ENCODE measurements at regions not wholly inside any gene's neighbourhood (a gene's known extent, or its start where the extent isn't known, plus 50 kb on each side); places are given as distances from the start of the nearest gene placed in this dataset.

GRCh38 chr3:6125520-6125919 lies 735.4 kb upstream of the GRM7 start:
- no peak for DNase-seq

GRCh38 chr3:6132684-6133432 lies 728.1 kb upstream of the GRM7 start:
- DNase-seq, result no peak

- no peak for DNase-seq
These were observed 718.2 kb upstream of the GRM7 start for GRCh38 chr3:6142707-6143106.

- DNase-seq, result no peak
These were observed 713.0 kb upstream of the GRM7 start for GRCh38 chr3:6147883-6148282.

- no peak for DNase-seq
These were observed 705.1 kb upstream of the GRM7 start for GRCh38 chr3:6155650-6156338.

- DNase-seq, result no peak
These were observed 695.0 kb upstream of the GRM7 start for GRCh38 chr3:6165951-6166350.

- no peak for DNase-seq
These were observed 692.7 kb upstream of the GRM7 start for GRCh38 chr3:6168256-6168655.

GRCh38 chr3:6172871-6173642 lies 687.9 kb upstream of the GRM7 start:
- DNase-seq, result no peak

- no peak for DNase-seq
These were observed 683.5 kb upstream of the GRM7 start for GRCh38 chr3:6177417-6177816.

- DNase-seq, result no peak
These were observed 681.2 kb upstream of the GRM7 start for GRCh38 chr3:6179761-6180160.

GRCh38 chr3:6180171-6180570 lies 680.7 kb upstream of the GRM7 start:
- DNase-seq, result no peak

- DNase-seq, result no peak
These were observed 678.4 kb upstream of the GRM7 start for GRCh38 chr3:6182476-6182875.

- no peak for DNase-seq
These were observed 678.0 kb upstream of the GRM7 start for GRCh38 chr3:6182909-6183308.

GRCh38 chr3:6189384-6189783 lies 671.5 kb upstream of the GRM7 start:
- no peak for DNase-seq

GRCh38 chr3:6204891-6205290 lies 656.0 kb upstream of the GRM7 start:
- DNase-seq, result no peak

- DNase-seq, result no peak
These were observed 644.5 kb upstream of the GRM7 start for GRCh38 chr3:6216135-6217026.

- no peak for DNase-seq
These were observed 640.5 kb upstream of the GRM7 start for GRCh38 chr3:6220447-6220846.

GRCh38 chr3:6222069-6222468 lies 638.8 kb upstream of the GRM7 start:
- no peak for DNase-seq

GRCh38 chr3:6223572-6223971 lies 637.3 kb upstream of the GRM7 start:
- no peak for DNase-seq

GRCh38 chr3:6228958-6229683 lies 631.8 kb upstream of the GRM7 start:
- no peak for DNase-seq

GRCh38 chr3:6229778-6230410 lies 631.0 kb upstream of the GRM7 start:
- no peak for DNase-seq

GRCh38 chr3:6242104-6242503 lies 618.8 kb upstream of the GRM7 start:
- no peak for DNase-seq
